Stomach (tissue), 8 donors: ENCODE measurements at regions not wholly inside any gene's neighbourhood (a gene's known extent, or its start where the extent isn't known, plus 50 kb on each side); places are given as distances from the start of the nearest gene placed in this dataset.

Source experiments
- DNase-seq, 2 donors: peaks; one replicate each; pipeline versions ENCODE4 v3.0.0 to v3.0.0-alpha.2; 2013 to 2019
- H3K27ac ChIP-seq, 5 donors: fragments of 200-600 bp in 4 of 5; sonication (generic) in 4 of 5; one replicate each; pipeline ENCODE4 v1.5.1; 2013 to 2019; ENCODE audit warnings: mild to moderate bottlenecking in 1 of 5, moderate library complexity in 1 of 5
- H3K27me3 ChIP-seq, 3 donors: fragments of 200-600 bp; sonication (generic); one replicate each; pipeline ENCODE4 v1.5.1; 2017 to 2019; ENCODE audit warnings: mixed run types in 1 of 3
- H3K36me3 ChIP-seq, 4 donors: fragments of 200-600 bp; sonication (generic); 1 replicate in 3 of 4; 2 replicates in 1 of 4; pipeline ENCODE4 v1.5.1; 2016 to 2019
- H3K4me1 ChIP-seq, 4 donors: fragments of 200-600 bp; sonication (generic); one replicate each; pipeline ENCODE4 v1.5.1; 2016 to 2019
- H3K4me3 ChIP-seq, 4 donors: fragments of 200-600 bp; sonication (generic) in 3 of 4; one replicate each; pipeline ENCODE4 v1.5.1; 2016 to 2019; ENCODE audit warnings: mild to moderate bottlenecking in 1 of 4
- H3K9me3 ChIP-seq, 4 donors: fragments of 200-600 bp; sonication (generic); one replicate each; pipeline ENCODE4 v1.5.1; 2016 to 2019
- CTCF ChIP-seq, 7 experiments: fragments of 450-650 bp in 4 of 7; fragments of 200-600 bp in 3 of 7; sonication (generic) in 3 of 7; IDR thresholded peaks; one replicate each; pipeline ENCODE4 v1.5.1; 2016 to 2019; ENCODE audit warnings: antibody characterized with exemption in 7 of 7, control low read depth in 2 of 7, mild to moderate bottlenecking in 1 of 7
- EP300 ChIP-seq: sonication (generic); formaldehyde crosslinking; IDR thresholded peaks from one replicate; pipeline ENCODE4 v1.6.1; 2017; ENCODE audit warnings: antibody characterized with exemption
- POLR2A ChIP-seq, 4 donors: fragments of 450-650 bp; IDR thresholded peaks; one replicate each; pipeline ENCODE4 v1.6.1; 2016; ENCODE audit warnings: antibody characterized with exemption in 4 of 4, control low read depth in 2 of 4, mild to moderate bottlenecking in 1 of 4, moderate library complexity in 1 of 4
- POLR2AphosphoS5 ChIP-seq, 3 donors: sonication (generic); formaldehyde crosslinking; IDR thresholded peaks; one replicate each; pipeline ENCODE4 v1.6.1; 2016; ENCODE audit warnings: antibody characterized with exemption in 3 of 3
- WGBS, 5 donors: extraction: QIAGEN DNeasy Blood & Tissue Kit in 3 of 5; methylation state at CpG; one replicate each; pipeline versions ENCODE4 v1.1.5 to v1.1.7; 2013 to 2018; 5-methylcytosine and 5-hydroxymethylcytosine counted together
- intact Hi-C: fragments of 100-400 bp; cut with DNase I; formaldehyde crosslinking; loops from one replicate; pipeline ENCODE4 v1.15.1; 2023; ENCODE audit warnings: low total_unique reads
- donor health status: healthy with polysubstance abuse.
- donor health status: Bipolar disorder and iron deficiency.
- donor health status: healthy.

DNA sequence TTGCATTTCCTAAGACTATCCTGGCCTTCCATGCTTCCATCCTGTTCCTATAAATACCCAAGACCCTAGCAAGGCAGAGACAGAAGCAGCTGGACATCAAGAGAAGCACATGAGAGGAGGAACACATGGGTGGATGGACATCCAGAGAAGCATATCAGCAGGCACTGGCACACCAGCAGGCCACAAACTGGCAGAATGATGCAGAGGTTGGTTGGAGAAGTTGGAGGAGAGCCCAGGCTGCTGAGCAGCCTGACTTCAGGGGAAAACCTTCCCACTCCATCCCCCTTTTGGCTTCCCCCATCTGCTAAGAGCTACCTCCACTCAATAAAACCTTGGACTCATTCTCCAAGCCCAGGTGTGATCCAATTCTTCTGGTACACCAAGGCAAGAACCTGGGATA lies 332.5 kb downstream of the FRK start:
- intact Hi-C loops, result no loop called here
- Histone ChIP-seq H3K36me3 (no peaks in the 10 kb centered on the region), H3K4me3 (no peak overlapping the region), H3K27ac (no peak overlapping the region), H3K27me3 (no peaks in the 10 kb centered on the region), H3K9me3 (no peaks in the 10 kb centered on the region), H3K4me1 (no peaks in the 10 kb centered on the region)
- no peak for DNase-seq
- TF ChIP-seq POLR2A (IDR thresholded peaks at IDR 0.05) (no peak), EP300 (no peak), POLR2AphosphoS5 (IDR thresholded peaks at IDR 0.05) (no peak), CTCF (IDR thresholded peaks at IDR 0.05) (no peak)

- intact Hi-C loops, result no loop called here
- no peak for DNase-seq
- no peaks in the 10 kb centered on the region for H3K27me3 ChIP-seq
- H3K4me1 ChIP-seq, result no peaks in the 10 kb centered on the region
- 73 to 84% (median 81%) methylated on average over 2 of the region's 2 CpGs for WGBS, 5 donors
- no peak overlapping the region for H3K27ac ChIP-seq
- no peaks in the 10 kb centered on the region for H3K36me3 ChIP-seq
- H3K9me3 ChIP-seq, result no peaks in the 10 kb centered on the region
- TF ChIP-seq CTCF (IDR thresholded peaks at IDR 0.05), result no peak
- TF ChIP-seq POLR2A (IDR thresholded peaks at IDR 0.05), result no peak
- TF ChIP-seq EP300, result no peak
- no peak for TF ChIP-seq POLR2AphosphoS5 (IDR thresholded peaks at IDR 0.05)
- no peak overlapping the region for H3K4me3 ChIP-seq
Observed at GRCh38 chr6:115721564-115721963, 339.1 kb downstream of the FRK start.

- Histone ChIP-seq H3K4me1 (no peaks in the 10 kb centered on the region), H3K36me3 (no peaks in the 10 kb centered on the region)
- TF ChIP-seq POLR2A (IDR thresholded peaks at IDR 0.05) (no peak), POLR2AphosphoS5 (IDR thresholded peaks at IDR 0.05) (no peak), EP300 (no peak), CTCF (IDR thresholded peaks at IDR 0.05) (no peak)
Observed at GRCh38 chr6:115720900-115721299, 339.8 kb downstream of the FRK start.

GRCh38 chr6:115717472-115717871 lies 343.2 kb downstream of the FRK start:
- 50 to 69% (median 65%) methylated on average over 1 of the region's 1 CpG for WGBS, 5 donors
- intact Hi-C loops, result no loop called here

More at GRCh38 chr6:115720900-115721299, 339.8 kb downstream of the FRK start:
- Histone ChIP-seq H3K27me3 (no peaks in the 10 kb centered on the region), H3K9me3 (no peaks in the 10 kb centered on the region), H3K4me3 (no peak overlapping the region), H3K27ac (no peak overlapping the region)
- 76 to 100% (median 93%) methylated on average over 1 of the region's 1 CpG for WGBS, 5 donors
- no peak for DNase-seq
- intact Hi-C loops, result no loop called here

More at GRCh38 chr6:115717472-115717871, 343.2 kb downstream of the FRK start:
- Histone ChIP-seq H3K4me3 (no peak overlapping the region), H3K4me1 (no peaks in the 10 kb centered on the region), H3K36me3 (no peaks in the 10 kb centered on the region), H3K27ac (no peak overlapping the region), H3K27me3 (no peaks in the 10 kb centered on the region), H3K9me3 (no peaks in the 10 kb centered on the region)
- no peak for TF ChIP-seq POLR2AphosphoS5 (IDR thresholded peaks at IDR 0.05)
- no peak for TF ChIP-seq POLR2A (IDR thresholded peaks at IDR 0.05)
- no peak for TF ChIP-seq EP300
- no peak for TF ChIP-seq CTCF (IDR thresholded peaks at IDR 0.05)
- DNase-seq, result no peak
